PC-9 (cell line): ENCODE measurements at regions not wholly inside any gene's neighbourhood (a gene's known extent, or its start where the extent isn't known, plus 50 kb on each side); places are given as distances from the start of the nearest gene placed in this dataset.

Experiments
- EZH2 ChIP-seq: fragments of 200-600 bp; sonication (generic); IDR thresholded peaks from 2 replicates; pipeline ENCODE4 v1.8.0; 2017; ENCODE audit warnings: antibody characterized with exemption, low read depth
- TF ChIP-seq, protein P1 (sequence below): fragments of 200-600 bp; sonication (generic); conservative IDR thresholded peaks from 2 replicates; pipeline ENCODE4 v1.6.1; 2017; ENCODE audit warnings: mixed run types, antibody characterized with exemption, mild to moderate bottlenecking, moderate library complexity

DNA sequence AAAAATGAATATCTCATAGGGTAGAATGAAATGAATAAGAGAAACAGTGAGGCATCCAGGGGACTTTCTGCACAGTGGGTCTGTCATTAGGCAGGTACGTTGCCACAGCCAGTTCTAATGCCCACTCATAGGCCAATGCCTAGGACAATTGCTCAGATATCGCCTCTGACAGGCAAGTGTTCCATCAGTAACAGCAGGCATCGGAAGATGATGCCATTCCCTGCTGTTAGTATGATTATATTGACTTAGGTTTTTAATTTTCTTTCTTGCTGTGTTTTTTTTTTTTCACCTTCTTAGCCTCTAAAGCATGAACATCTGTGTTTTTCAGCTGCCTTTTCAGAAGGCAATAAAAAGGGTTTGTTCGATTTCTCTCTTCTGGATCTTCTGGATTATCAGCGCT is 90.7 kb downstream of the PRL start:
- TF ChIP-seq, protein P1, sequence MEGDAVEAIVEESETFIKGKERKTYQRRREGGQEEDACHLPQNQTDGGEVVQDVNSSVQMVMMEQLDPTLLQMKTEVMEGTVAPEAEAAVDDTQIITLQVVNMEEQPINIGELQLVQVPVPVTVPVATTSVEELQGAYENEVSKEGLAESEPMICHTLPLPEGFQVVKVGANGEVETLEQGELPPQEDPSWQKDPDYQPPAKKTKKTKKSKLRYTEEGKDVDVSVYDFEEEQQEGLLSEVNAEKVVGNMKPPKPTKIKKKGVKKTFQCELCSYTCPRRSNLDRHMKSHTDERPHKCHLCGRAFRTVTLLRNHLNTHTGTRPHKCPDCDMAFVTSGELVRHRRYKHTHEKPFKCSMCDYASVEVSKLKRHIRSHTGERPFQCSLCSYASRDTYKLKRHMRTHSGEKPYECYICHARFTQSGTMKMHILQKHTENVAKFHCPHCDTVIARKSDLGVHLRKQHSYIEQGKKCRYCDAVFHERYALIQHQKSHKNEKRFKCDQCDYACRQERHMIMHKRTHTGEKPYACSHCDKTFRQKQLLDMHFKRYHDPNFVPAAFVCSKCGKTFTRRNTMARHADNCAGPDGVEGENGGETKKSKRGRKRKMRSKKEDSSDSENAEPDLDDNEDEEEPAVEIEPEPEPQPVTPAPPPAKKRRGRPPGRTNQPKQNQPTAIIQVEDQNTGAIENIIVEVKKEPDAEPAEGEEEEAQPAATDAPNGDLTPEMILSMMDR: no peak
- no peak for TF ChIP-seq EZH2
